WTC11 (cell line): ENCODE measurements at regions not wholly inside any gene's neighbourhood (a gene's known extent, or its start where the extent isn't known, plus 50 kb on each side); places are given as distances from the start of the nearest gene placed in this dataset.

ENCODE experiments used
- ATAC-seq: fragments of 200-7000 bp; cut with Tn5 transposase; 2 replicates; pipeline ENCODE4 v1.10.0; 2021; ENCODE audit warnings: mild to moderate bottlenecking, moderate library complexity
- CTCF ChIA-PET: fragments of 300-600 bp; sonication (Branson Sonifier 250); formaldehyde crosslinking; loops from one replicate; lab custom pipeline; 2021; ENCODE audit warnings: antibody characterized with exemption; lab: Charles Lee
- POLR2A ChIA-PET: fragments of 350-600 bp; sonication (Branson Sonifier 250); formaldehyde crosslinking; loops from one replicate; lab custom pipeline; 2021; ENCODE audit warnings: antibody characterized with exemption; lab: Charles Lee
- DNase-seq: peaks from one replicate; pipeline ENCODE4 v3.0.0; 2021; ENCODE audit warnings: low spot score
- H3K27ac Mint-ChIP-seq: 2 replicates; pipeline ENCODE4 v1.8.0; 2021; ENCODE audit warnings: mixed read lengths
- H3K27me3 Mint-ChIP-seq: 2 replicates; pipeline ENCODE4 v1.8.0; 2021; ENCODE audit warnings: low read depth, mild to moderate bottlenecking, moderate library complexity, mixed read lengths
- H3K36me3 Mint-ChIP-seq: 2 replicates; pipeline ENCODE4 v1.8.0; 2021; ENCODE audit warnings: mixed read lengths
- H3K4me1 Mint-ChIP-seq: 2 replicates; pipeline ENCODE4 v1.8.0; 2022; ENCODE audit warnings: mixed read lengths
- H3K4me3 Mint-ChIP-seq: 2 replicates; pipeline ENCODE4 v1.8.0; 2021; ENCODE audit warnings: mild to moderate bottlenecking, moderate library complexity, mixed read lengths
- H3K9me3 Mint-ChIP-seq: 2 replicates; pipeline ENCODE4 v1.8.0; 2021; ENCODE audit warnings: mixed read lengths
- AFF4 ChIP-seq: sonication (generic); formaldehyde crosslinking; IDR thresholded peaks from 2 replicates; pipeline ENCODE4 v1.8.1; 2023; ENCODE audit warnings: mild to moderate bottlenecking, missing genetic modification reagents, borderline replicate concordance
- ATF1 ChIP-seq: sonication (generic); formaldehyde crosslinking; IDR thresholded peaks from 2 replicates; pipeline ENCODE4 v1.8.1; 2023; ENCODE audit warnings: mild to moderate bottlenecking, moderate library complexity, missing genetic modification reagents
- CDX4 ChIP-seq: fragments of 250-450 bp; sonication (Bioruptor Pico); IDR thresholded peaks from 2 replicates; pipeline ENCODE4 v1.9.0; 2021; ENCODE audit warnings: moderate library complexity, mild to moderate bottlenecking, inconsistent platforms, borderline replicate concordance
- CREB1 ChIP-seq: sonication (generic); formaldehyde crosslinking; IDR thresholded peaks from 2 replicates; pipeline ENCODE4 v1.8.0; 2023; ENCODE audit warnings: mild to moderate bottlenecking, missing genetic modification reagents
- GABPB1 ChIP-seq: sonication (generic); formaldehyde crosslinking; IDR thresholded peaks from 2 replicates; pipeline ENCODE4 v1.8.1; 2023; ENCODE audit warnings: mild to moderate bottlenecking, missing genetic modification reagents
- HMGA2 ChIP-seq: fragments of 250-450 bp; sonication (Bioruptor Pico); IDR thresholded peaks from 2 replicates; pipeline ENCODE4 v1.4.0; 2021; ENCODE audit warnings: mild to moderate bottlenecking, moderate library complexity
- JUN ChIP-seq: sonication (generic); formaldehyde crosslinking; IDR thresholded peaks from 2 replicates; pipeline ENCODE4 v1.8.0; 2023; ENCODE audit warnings: mild to moderate bottlenecking, missing genetic modification reagents
- KAT7 ChIP-seq: sonication (generic); formaldehyde crosslinking; IDR thresholded peaks from 2 replicates; pipeline ENCODE4 v1.8.1; 2023; ENCODE audit warnings: missing genetic modification reagents, mild to moderate bottlenecking, borderline replicate concordance
- MLX ChIP-seq: sonication (generic); formaldehyde crosslinking; IDR thresholded peaks from 2 replicates; pipeline ENCODE4 v1.8.1; 2023; ENCODE audit warnings: mild to moderate bottlenecking, missing genetic modification reagents, moderate library complexity
- MXD4 ChIP-seq: fragments of 250-450 bp; sonication (Bioruptor Pico); IDR thresholded peaks from 2 replicates; pipeline ENCODE4 v1.8.0; 2021; ENCODE audit warnings: mild to moderate bottlenecking, moderate library complexity, borderline replicate concordance
- NFE2L1 ChIP-seq: sonication (generic); formaldehyde crosslinking; IDR thresholded peaks from 2 replicates; pipeline ENCODE4 v1.8.1; 2023; ENCODE audit warnings: missing genetic modification reagents
- PRRX2 ChIP-seq: fragments of 250-450 bp; sonication (Bioruptor Pico); IDR thresholded peaks from 2 replicates; pipeline ENCODE4 v1.8.0; 2021; ENCODE audit warnings: mild to moderate bottlenecking
- SMAD4 ChIP-seq: sonication (generic); formaldehyde crosslinking; IDR thresholded peaks from 2 replicates; pipeline ENCODE4 v1.8.0; 2022; ENCODE audit warnings: mild to moderate bottlenecking, missing genetic modification reagents
- ZNF219 ChIP-seq: sonication (generic); formaldehyde crosslinking; IDR thresholded peaks from 2 replicates; pipeline ENCODE4 v1.8.0; 2023; ENCODE audit warnings: missing genetic modification reagents, mild to moderate bottlenecking, borderline replicate concordance
- ZNF232 ChIP-seq: sonication (generic); formaldehyde crosslinking; IDR thresholded peaks from 2 replicates; pipeline ENCODE4 v1.8.0; 2022; ENCODE audit warnings: mild to moderate bottlenecking, missing genetic modification reagents
- ZNF423 ChIP-seq: fragments of 250-450 bp; sonication (Bioruptor Pico); IDR thresholded peaks from 2 replicates; pipeline ENCODE4 v2.1.2; 2022; ENCODE audit warnings: mild to moderate bottlenecking, moderate library complexity
- ZNF425 ChIP-seq: fragments of 250-450 bp; sonication (Bioruptor Pico); conservative IDR thresholded peaks from 2 replicates; pipeline ENCODE4 v1.9.0; 2021; ENCODE audit warnings: mild to moderate bottlenecking
- TF ChIP-seq, protein P1 (sequence below): sonication (generic); formaldehyde crosslinking; IDR thresholded peaks from 2 replicates; pipeline ENCODE4 v1.8.0; 2022; ENCODE audit warnings: mild to moderate bottlenecking, missing genetic modification reagents
- TF ChIP-seq, protein P2 (sequence below): sonication (generic); formaldehyde crosslinking; IDR thresholded peaks from 2 replicates; pipeline ENCODE4 v1.8.0; 2022; ENCODE audit warnings: mild to moderate bottlenecking, missing genetic modification reagents

GRCh38 chr10:46215426-46215825 is 71.4 kb upstream of the ANTXRL start:
- ChIA-PET CTCF (no interaction called here), POLR2A (no interaction called here)
- H3K4me3 Mint-ChIP-seq = no peak overlapping the region
- no peak for ATAC-seq
- 0 out of 2 replicates have a peak, but pooled peaks cover 3% of the 10 kb centered on the region for H3K4me1 Mint-ChIP-seq
- TF ChIP-seq ZNF219 (no peak), PRRX2 (CRISPR knock-in tag) (no peak), ZNF423 (CRISPR knock-in tag) (no peak), SMAD4 (CRISPR knock-in tag) (no peak)
- TF ChIP-seq, protein P1, sequence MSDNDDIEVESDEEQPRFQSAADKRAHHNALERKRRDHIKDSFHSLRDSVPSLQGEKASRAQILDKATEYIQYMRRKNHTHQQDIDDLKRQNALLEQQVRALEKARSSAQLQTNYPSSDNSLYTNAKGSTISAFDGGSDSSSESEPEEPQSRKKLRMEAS = no peak
- TF ChIP-seq, protein P2, sequence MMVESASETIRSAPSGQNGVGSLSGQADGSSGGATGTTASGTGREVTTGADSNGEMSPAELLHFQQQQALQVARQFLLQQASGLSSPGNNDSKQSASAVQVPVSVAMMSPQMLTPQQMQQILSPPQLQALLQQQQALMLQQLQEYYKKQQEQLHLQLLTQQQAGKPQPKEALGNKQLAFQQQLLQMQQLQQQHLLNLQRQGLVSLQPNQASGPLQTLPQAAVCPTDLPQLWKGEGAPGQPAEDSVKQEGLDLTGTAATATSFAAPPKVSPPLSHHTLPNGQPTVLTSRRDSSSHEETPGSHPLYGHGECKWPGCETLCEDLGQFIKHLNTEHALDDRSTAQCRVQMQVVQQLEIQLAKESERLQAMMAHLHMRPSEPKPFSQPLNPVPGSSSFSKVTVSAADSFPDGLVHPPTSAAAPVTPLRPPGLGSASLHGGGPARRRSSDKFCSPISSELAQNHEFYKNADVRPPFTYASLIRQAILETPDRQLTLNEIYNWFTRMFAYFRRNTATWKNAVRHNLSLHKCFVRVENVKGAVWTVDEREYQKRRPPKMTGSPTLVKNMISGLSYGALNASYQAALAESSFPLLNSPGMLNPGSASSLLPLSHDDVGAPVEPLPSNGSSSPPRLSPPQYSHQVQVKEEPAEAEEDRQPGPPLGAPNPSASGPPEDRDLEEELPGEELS (CRISPR knock-in tag) = no peak
- DNase-seq = no peak
- peaks cover 4% of the 10 kb centered on the region; the same call in 1 of the 2 replicates for H3K27me3 Mint-ChIP-seq
- no peaks in the 10 kb centered on the region for H3K36me3 Mint-ChIP-seq
- no peak overlapping the region for H3K27ac Mint-ChIP-seq
- H3K9me3 Mint-ChIP-seq = no peaks in the 10 kb centered on the region

- Mint-ChIP-seq H3K9me3 (no peaks in the 10 kb centered on the region), H3K27ac (no peak overlapping the region), H3K4me1 (0 out of 2 replicates have a peak, but pooled peaks cover 3% of the 10 kb centered on the region), H3K27me3 (peaks cover 4% of the 10 kb centered on the region; the same call in 1 of the 2 replicates), H3K4me3 (no peak overlapping the region), H3K36me3 (no peaks in the 10 kb centered on the region)
- TF ChIP-seq MXD4 (CRISPR knock-in tag) (no peak), ZNF219 (no peak), AFF4 (CRISPR knock-in tag) (no peak), GABPB1 (no peak), CDX4 (CRISPR knock-in tag) (no peak), CREB1 (CRISPR knock-in tag) (no peak), ZNF232 (no peak)
- POLR2A ChIA-PET = no interaction called here
- CTCF ChIA-PET = no interaction called here
- DNase-seq (no peak), ATAC-seq (no peak)
These were observed 70.7 kb upstream of the ANTXRL start for GRCh38 chr10:46216003-46216634.

GRCh38 chr10:46216836-46217751 is 69.7 kb upstream of the ANTXRL start:
- TF ChIP-seq, protein P1 = no peak
- no peak for TF ChIP-seq KAT7
- TF ChIP-seq CREB1 (CRISPR knock-in tag) = no peak
- no peak for TF ChIP-seq HMGA2 (CRISPR knock-in tag)
- TF ChIP-seq MLX (CRISPR knock-in tag) = no peak
- no peak for TF ChIP-seq ZNF425 (CRISPR knock-in tag)
- TF ChIP-seq GABPB1 = no peak
- TF ChIP-seq ATF1 (CRISPR knock-in tag) = no peak
- TF ChIP-seq NFE2L1 (CRISPR knock-in tag) = no peak
- TF ChIP-seq JUN (CRISPR knock-in tag) = no peak
- TF ChIP-seq, all 79 proteins: peak for 0
- ChIA-PET CTCF (interaction anchor here (1.5 to 2.6 kb wide), 2 partner anchors 12 to 14 kb away, joined by 4 to 14 read pairs; no protein-coding TSS in a partner anchor), POLR2A (no interaction called here)
- ATAC-seq (no peak), DNase-seq (no peak)
- Mint-ChIP-seq H3K36me3 (no peaks in the 10 kb centered on the region), H3K4me3 (no peak overlapping the region), H3K27ac (peak overlapping the region; percentile 49; the same call in 1 of the 2 replicates), H3K4me1 (0 out of 2 replicates have a peak, but pooled peaks cover 3% of the 10 kb centered on the region), H3K9me3 (no peaks in the 10 kb centered on the region), H3K27me3 (peaks cover 4% of the 10 kb centered on the region; the same call in 1 of the 2 replicates)
